Thyroid gland (tissue), 4 donors: ENCODE measurements at regions not wholly inside any gene's neighbourhood (a gene's known extent, or its start where the extent isn't known, plus 50 kb on each side); places are given as distances from the start of the nearest gene placed in this dataset.

Source experiments
- POLR2A ChIP-seq, 2 donors: fragments of 450-650 bp; IDR thresholded peaks; one replicate each; pipeline ENCODE4 v1.6.1; 2017; ENCODE audit warnings: antibody characterized with exemption in 2 of 2, mild to moderate bottlenecking in 2 of 2, moderate library complexity in 1 of 2
- TF ChIP-seq, protein P1 (sequence below), 6 experiments: fragments of 200-600 bp in 3 of 6; fragments of 450-650 bp in 3 of 6; sonication (generic) in 3 of 6; IDR thresholded peaks; one replicate each; pipeline ENCODE4 v1.5.1; 2016 to 2019; ENCODE audit warnings: antibody characterized with exemption in 6 of 6, mild to moderate bottlenecking in 2 of 6, inconsistent platforms in 1 of 6, moderate library complexity in 1 of 6

- TF ChIP-seq, protein P1, sequence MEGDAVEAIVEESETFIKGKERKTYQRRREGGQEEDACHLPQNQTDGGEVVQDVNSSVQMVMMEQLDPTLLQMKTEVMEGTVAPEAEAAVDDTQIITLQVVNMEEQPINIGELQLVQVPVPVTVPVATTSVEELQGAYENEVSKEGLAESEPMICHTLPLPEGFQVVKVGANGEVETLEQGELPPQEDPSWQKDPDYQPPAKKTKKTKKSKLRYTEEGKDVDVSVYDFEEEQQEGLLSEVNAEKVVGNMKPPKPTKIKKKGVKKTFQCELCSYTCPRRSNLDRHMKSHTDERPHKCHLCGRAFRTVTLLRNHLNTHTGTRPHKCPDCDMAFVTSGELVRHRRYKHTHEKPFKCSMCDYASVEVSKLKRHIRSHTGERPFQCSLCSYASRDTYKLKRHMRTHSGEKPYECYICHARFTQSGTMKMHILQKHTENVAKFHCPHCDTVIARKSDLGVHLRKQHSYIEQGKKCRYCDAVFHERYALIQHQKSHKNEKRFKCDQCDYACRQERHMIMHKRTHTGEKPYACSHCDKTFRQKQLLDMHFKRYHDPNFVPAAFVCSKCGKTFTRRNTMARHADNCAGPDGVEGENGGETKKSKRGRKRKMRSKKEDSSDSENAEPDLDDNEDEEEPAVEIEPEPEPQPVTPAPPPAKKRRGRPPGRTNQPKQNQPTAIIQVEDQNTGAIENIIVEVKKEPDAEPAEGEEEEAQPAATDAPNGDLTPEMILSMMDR (IDR thresholded peaks at IDR 0.05), result no peak
- no peak for TF ChIP-seq POLR2A (IDR thresholded peaks at IDR 0.05)
Measured at GRCh38 chr1:244998717-244999346, 134.5 kb upstream of the HNRNPU start.
